GM18498 (cell line): ENCODE measurements at regions not wholly inside any gene's neighbourhood (a gene's known extent, or its start where the extent isn't known, plus 50 kb on each side); places are given as distances from the start of the nearest gene placed in this dataset.

Source experiments
- ATAC-seq: cut with Tn5 transposase; IDR thresholded peaks from one replicate; pipeline ENCODE4 v1.9.1; 2021; ENCODE audit warnings: mild to moderate bottlenecking, moderate library complexity; ENCODE audit not compliant: unreplicated experiment

DNA sequence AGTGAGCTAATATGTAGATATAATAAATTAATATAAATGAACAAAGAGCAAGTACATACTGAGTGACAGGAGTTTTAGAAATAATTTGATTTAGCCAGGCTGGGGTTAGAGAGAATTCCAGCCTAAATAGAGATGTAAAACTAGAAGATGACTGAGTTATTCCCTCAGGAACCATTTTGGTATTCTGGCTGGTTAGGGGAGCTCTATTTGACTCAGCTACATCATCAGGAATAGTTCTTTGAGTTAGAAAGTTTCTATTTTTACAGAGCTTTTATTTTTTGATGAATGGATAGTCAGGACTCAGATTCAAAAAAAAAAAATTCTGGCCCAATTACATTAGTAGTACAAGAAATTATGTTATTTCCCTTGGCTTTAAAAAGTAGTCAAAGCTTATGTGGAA, 180.4 kb upstream of the MID1 start:
- no peak for ATAC-seq

DNA sequence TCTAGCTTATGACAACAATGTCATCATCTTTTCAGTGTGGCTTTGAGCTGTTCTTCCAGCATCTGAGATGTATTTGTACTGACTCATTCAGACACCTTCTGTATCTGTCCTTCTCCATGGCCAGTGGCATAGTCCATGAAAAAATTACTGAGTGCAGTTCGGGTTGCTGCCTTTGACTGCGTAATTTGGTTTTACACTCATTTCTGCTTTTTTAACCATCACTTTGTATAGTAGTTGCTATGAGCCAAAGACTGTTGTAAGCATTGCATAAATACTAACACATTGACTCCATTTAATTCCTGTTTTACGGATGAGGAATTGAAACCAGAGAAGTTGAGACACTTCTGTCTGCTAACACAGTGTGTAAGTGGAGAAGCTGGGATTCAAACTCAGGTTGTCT, 190.7 kb upstream of the MID1 start:
- no peak for ATAC-seq

DNA sequence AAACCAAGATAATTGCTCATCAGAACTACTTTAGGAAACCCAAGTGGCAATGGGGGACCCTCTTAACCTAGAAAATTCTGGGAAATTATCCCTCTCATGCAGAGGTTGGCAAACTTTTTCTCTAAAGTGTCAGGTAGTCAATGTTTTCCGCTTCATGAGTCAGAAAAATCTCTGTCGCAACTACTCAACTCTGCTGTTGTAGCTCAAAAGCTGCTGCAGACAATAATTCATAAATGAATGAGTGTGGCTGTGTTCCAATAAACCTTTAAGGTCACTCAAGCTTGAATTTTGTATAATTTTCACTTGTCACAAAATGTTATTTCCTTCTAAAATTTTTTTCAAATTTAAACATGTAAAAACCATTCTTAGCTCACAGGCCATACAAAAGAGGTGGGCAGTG, 193.4 kb upstream of the MID1 start:
- no peak for ATAC-seq

DNA sequence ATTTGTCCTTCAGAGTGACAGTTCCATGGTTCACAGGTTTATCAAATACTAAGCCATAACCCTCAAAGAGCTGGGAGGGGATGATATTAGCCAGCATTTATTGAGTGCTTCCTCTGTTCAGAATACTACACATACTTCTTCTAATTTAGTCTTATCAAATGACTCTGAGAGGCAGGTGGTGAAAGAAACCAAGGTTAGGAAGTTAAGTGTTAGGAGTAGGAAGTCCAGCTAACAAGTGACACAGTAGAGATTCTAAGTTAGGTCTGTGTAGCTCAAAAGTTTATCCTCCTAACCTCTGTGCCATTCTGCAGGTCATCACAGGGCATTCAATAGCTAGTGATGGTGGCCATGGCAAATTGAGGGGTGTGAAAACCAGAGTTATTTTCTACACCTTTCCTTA, 198.3 kb upstream of the MID1 start:
- ATAC-seq, result no peak

DNA sequence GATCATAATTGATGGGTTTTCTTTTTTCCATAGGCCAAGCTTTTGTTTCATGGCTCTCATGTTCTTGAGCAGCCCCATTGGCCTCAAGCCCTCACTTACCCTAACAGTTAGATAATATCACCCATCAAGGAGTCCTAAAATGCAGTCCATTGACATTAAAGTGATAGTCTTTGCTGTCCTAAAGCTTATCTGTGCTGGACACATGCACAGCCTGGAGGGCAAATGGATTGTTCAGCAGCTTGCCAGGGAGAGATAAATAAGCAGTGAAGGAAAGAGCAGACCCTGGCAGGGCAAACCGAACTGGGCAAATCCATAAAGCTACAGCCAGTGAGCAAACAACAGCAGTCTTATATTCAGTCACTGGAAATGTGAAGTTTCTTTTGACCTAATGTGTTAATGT, 199.6 kb upstream of the MID1 start:
- ATAC-seq, result no peak

DNA sequence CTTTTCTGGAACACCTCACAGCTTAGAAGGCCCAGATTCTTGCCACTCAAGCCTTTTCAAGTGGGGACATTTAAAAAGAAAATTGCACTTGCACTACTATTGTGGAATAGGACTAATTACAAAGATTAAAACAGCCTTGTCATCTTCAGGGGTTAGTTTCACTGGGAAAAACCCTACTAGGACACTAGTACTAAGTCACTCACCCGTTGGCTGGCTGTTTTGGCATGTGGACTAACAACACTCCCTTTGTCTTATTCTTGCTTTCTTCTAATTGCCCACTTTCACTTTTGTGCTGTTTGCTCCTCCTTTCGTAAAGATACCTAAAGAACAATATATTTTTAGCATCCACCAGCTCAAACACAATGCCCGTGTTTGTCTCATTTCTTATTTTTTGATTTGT, 200.9 kb upstream of the MID1 start:
- no peak for ATAC-seq

DNA sequence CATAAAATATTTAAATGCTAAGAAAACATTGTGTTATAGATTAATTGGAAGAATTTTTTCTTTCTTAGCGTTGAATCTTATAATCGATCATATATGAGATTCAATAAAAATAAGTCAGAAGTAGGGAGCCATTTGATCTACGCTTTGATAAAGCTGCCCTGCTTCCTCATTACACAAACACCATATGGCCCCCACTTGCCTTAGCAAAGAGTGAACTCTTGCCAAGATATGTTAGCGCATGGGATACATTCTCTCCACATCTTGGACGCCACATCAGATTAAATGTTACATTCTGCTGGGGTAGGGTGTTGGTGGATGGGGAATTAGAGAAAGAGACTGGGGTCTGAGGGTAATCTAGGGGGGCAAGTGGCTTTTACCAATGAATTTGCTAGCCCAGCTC, 207.7 kb upstream of the MID1 start:
- ATAC-seq, result no peak

DNA sequence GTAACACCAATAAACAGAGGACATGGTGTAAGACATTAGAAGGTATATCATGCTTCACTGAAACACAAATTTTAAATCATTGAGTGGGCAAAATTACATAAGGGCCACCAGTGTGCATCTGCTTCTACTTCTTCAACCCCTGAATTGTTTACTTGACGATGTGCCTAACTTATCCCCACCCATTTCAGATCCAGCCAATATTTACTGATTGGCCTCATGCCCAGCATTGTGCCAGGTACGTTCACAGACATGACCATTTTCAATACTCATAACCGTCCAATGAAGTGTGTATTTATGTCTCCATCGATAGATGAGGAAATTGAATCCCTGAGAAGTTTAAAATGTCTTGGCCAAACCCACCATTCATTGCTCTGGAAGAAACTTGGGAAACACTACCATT, 208.3 kb upstream of the MID1 start:
- no peak for ATAC-seq

DNA sequence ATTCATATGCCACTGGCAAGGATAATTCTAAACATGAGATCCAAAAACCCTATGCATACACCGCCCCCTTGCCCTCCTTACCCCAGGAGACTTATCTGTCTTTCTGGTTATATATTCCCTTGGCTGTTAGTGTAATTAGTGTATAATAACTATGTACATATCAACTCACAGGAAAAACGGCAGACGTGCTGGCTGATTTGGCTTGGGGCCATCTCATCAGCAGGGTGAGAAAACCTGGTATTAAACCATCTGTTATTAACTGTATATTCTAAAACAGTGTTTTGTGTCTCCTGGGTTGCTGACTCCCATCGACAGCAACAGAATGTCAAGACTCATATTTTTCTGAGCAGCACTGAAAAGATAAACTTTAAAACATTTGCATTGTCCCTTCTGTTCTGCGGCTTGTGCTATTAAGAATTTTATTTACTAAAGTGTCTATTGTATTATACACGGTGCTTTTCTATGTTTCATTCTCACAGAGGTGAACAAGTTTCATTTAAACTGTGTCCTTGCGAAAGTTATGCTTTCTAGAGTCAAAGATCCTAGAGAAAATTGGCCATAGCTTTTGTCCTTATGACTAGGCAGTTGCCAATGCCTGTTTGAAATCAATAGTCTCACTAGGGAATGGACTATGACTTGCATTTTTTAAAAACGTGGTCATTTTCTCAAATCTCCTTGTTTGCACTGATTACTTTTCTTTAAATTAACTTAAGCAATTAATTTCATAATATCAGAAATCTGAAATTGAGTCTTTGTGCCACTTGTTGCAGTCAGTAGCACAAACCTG, 211.5 kb upstream of the MID1 start:
- ATAC-seq, result no peak

DNA sequence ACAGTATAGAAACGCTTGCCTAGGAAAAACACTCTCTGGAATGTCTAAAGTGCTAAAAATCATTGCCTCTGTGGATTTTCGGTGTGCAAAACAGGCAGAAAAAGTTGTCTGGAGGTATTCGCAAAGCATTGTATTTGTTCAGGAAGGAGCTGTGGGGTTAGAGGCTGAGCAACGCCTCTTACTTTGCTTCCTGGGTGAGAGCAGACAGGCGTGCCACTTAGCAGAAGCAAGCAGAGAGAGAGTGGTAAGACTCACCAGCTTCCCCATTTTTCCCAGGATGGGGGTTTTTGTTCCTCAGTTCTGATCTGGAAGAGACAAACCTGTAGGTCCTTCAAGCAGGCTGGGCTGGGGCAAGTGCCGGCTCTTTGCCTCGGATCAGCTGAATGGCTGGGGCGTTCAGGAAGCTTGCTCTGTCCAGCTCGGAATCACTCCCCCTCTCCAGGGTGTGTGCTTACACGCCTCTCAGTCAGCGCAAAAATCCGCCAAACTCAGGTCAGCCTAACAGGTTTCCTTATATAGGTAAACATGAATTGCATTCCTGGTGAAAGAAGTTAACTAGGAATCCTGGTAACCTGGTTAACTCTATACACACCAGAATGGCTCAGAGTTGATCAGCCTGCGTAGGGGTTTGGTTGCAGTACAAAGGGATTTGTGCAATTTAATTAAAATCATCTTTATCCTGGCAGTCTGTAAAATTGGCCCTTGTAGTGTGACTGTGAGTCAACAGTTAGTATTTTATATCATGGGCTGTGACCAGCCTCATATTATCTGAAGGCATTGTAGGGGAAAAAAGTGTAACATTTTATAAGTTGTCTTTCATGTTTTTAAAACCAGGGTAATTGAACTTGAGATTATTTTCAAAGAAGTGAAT, 213.1 kb upstream of the MID1 start:
- no peak for ATAC-seq

DNA sequence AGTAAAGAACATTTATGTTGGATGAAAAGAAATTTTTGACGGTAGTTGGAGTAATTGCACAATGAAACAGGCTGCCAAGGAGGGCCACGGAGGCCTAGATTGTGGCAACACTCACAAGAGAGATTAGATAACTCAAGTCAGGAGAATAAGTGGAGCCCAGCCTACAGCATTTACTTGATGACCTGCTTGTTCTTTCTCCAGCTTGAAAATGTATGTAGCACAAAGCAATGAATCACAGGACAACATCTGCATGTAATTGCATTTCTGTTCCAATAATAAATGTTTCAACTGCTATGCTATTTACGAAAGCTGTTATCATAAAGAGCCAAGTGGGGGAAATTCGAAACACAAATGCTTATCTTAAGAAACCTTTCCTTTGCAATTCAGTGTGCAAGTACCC, 221.2 kb upstream of the MID1 start:
- ATAC-seq, result no peak

DNA sequence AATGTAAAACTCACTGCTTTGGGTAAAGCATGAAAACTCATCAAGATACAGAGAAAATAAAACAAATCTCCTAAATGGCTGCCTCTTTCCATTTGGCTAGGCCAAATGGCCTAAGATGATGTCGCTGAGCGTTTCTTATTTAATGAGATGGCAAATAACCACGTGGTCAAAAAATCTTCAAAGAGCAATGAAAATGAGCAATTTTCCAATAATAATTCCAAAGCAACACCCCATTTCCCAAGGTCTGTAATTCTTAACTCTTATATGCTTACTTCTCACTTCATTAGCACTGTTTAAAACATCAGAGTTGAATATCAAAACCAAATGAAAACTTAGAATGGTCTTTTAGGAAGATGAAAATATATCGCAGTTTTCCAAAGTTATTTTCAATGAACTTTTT, 222.3 kb upstream of the MID1 start:
- no peak for ATAC-seq

DNA sequence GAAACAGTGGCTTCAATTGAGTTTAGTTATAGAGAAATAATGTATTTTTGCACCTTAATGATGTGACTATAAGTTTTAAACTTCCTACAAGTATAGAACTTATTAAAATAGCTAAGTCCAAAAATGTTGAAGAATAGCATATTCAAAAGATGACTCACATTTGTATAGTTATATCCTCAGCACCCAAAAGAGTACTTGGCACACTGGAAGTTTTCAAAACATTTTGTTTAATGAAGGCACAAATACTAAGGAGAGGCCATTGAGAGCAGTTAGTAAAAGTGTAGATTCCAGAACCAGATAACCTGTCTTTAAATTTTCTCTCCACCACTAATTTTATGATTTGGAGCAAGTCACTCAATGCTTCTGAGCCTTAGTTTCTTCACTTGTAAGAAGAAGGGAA, 226.9 kb upstream of the MID1 start:
- no peak for ATAC-seq

DNA sequence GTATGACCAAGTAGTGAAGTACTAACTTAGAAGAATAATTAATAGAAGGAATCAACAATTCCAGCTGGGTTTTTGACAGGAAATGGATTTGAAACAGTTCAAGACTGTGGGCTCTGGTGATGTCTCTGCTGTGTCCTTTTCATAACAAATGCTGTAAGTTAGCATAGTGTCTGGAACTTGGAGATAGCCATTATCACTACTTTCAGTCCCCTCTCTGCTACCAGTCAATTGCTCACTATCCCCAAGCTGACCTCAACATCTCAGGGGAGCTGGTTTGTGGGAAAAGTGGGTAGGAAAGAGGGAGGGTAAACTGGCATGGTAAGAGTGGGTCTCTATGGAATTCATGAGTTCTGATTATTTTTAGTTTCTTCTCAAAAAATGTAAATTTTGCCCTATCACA, 231.4 kb upstream of the MID1 start:
- ATAC-seq, result no peak

DNA sequence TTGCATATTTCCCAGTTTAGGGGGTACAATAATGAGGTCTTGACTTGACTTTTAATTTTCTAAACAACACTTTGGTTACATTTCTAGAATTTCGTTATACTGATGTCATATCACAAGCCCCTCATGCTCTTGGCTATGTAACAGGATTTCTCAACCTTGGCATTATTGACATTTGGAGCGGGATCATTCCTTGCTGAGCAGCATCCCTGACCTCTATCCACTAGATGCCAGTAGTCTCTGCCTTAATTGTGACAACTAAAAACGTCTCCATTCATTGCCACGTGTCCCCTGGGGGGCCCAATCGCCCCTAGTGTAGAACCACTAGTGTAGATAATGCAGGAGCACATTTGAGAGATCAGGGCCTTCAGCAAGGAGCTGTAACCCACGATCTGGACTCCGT, 234.2 kb upstream of the MID1 start:
- no peak for ATAC-seq

DNA sequence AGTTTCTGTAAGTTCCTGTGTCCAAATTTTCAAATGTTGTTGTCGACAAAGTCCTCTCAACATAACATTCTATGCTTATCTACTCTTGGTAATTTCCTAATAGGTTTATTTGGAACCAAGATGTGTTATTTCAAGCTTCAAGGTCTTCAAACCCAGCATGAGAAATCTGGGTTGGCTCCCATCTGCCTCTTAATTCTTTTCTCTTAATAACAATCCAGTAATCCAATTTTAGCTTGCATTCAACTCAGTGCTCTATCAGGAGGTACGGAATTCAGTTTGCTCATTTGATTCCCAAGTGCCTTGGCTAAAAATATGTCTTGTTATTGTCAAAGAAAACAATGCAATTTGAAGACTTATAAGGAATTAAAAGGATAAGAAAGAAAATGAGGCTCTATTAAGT, 235.5 kb upstream of the MID1 start:
- no peak for ATAC-seq

DNA sequence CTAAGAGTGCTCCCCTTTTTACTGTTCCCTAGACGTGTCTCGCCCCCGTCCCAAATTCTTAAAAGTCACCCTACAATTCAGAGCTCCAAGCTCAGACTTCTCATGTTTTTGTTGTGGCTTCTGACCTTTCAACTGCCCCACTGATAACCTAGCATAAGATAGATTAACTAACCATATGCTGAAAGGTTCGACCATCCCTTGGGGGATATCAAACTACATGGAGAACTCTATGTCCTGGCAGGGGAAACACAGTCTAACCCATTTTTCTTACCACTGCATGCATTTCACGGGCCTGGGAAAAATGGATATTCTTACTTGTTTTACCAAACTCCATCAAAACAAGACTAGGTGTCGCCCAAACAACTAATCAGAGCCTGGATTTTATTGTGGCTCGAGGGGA, 236.4 kb upstream of the MID1 start:
- no peak for ATAC-seq

DNA sequence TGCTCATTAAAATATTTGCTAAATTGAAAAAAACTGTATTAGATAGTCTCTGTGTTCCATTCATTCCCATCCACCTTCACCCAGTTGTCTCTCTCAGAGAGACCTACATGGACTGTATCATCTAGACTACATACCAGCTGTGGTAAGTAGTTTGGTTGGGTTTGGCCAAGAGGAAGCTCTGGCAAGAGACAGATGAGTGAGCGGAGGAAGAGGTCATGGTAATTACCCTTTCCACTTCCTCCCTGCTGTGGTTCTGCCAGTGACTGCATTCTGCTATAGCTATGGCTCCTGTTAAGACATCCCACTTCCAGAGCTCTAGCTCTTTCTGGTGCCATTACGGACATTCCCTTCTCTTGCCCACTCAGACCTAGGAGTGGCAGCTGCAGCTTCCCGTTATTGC, 239.0 kb upstream of the MID1 start:
- ATAC-seq, result no peak

DNA sequence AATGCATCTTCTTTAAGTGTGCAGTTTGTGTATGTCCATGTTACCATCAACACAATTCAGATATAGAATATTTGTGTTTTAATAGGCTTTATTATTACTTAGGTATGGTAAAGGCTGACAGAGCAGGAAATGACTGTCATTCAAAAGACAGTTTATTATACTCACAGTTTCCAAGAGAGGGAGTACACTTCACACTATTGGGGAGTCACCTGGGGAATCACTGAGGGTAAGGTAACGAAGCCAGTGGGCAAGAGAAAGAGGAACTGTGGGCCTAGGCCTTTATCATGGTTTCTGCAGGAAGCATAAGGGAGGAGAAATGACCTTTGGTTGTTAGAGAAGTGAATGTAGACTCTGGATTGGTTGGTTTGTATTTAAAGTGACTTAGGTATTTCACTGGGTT, 235.1 kb upstream of the HCCS start:
- ATAC-seq, result no peak

DNA sequence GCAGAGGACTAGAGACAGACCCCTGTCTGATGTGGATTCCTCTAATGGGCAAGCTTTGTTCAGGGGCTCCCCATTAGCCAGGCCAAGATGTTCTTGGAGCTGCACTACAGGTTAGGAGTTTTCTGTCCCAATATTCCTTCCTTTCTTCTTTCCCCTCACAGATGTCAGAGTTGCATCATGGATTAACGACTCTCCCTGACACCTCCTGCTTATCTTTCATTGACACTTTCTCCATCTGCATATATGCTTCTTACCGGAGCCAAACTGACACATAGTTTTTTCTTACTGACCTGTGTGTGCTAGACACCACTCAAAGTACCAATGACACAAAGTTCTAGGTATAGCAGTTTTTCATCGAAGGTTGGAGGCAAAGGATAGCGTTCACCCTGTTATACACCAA, 228.6 kb upstream of the HCCS start:
- no peak for ATAC-seq

DNA sequence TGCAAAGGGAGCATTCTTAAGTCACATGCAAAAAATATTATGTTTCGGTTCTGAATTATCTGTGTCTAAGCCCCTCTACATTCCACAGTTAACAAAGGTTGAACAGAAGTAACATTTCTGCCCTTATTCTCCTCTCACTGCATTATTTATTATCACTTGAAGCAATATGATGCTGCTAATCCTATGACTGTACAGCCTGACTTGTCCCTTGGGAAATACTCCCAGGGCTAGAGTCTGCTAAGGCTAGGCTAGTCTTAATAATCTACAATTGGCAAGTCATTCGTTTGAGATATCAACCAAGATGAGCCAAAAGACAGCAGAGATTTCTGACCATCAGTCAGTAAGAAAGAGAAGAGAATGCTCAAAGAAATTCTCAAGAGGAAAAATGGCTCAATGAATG, 226.9 kb upstream of the HCCS start:
- no peak for ATAC-seq

DNA sequence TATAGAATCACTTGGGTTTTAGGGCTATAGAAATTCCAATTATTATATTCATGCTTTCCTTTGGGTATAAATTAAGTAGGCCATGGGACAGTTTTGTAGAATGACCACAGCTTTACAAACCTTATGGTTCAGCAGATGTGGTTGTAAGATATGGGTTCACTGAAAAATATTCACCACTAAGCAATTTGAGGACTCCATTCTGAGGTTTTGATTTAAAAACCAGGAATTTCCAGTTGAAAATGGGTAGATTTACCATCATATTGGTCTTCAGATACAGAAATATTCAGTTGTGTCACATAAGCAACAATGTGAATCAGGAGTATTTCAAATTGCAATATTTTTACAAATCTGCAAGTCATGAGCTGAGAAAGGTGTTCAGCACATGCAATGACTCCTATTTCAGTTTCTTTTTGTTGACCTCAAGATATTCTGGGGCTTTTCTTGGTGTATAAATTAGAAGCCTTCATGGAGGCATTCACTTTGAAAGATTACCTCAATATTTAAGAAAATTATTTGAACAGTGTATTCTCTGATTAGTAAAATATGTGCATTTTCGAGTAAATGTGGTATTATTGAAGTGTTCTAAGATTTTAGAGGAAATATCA, 218.4 kb upstream of the HCCS start:
- no peak for ATAC-seq
